SK-N-MC (cell line): ENCODE measurements at regions not wholly inside any gene's neighbourhood (a gene's known extent, or its start where the extent isn't known, plus 50 kb on each side); places are given as distances from the start of the nearest gene placed in this dataset.
"Not testable (repeated sequence)": the region's sequence is repeated elsewhere in the genome, so short reads cannot be mapped to it uniquely, and the experiment has no call there.

Experiments
- DNase-seq: peaks from one replicate; pipeline ENCODE4 v3.0.0-alpha.2; 2011; ENCODE audit warnings: low read depth, low spot score
- H3K27ac ChIP-seq: fragments of 200-600 bp; sonication (generic); 2 replicates; pipeline ENCODE4 v1.5.1; 2016; ENCODE audit warnings: mixed run types
- H3K36me3 ChIP-seq: fragments of 200-600 bp; sonication (generic); 2 replicates; pipeline ENCODE4 v1.6.1; 2017; ENCODE audit warnings: antibody characterized with exemption, low read length, mixed read lengths; ENCODE audit not compliant: insufficient read depth
- H3K4me3 ChIP-seq: fragments of 200-600 bp; sonication (generic); 2 replicates; pipeline ENCODE4 v1.5.1; 2016
- H3K9ac ChIP-seq: fragments of 200-600 bp; sonication (generic); 2 replicates; pipeline ENCODE4 v1.8.0; 2017; ENCODE audit warnings: mixed run types, mixed read lengths; ENCODE audit not compliant: insufficient read length
- H3K9me3 ChIP-seq: fragments of 200-600 bp; sonication (generic); 2 replicates; pipeline ENCODE4 v1.6.1; 2017; ENCODE audit warnings: low read depth, mild to moderate bottlenecking, antibody characterized with exemption, low read length, moderate library complexity, mixed read lengths
- EZH2 ChIP-seq: fragments of 200-600 bp; sonication (generic); IDR thresholded peaks from one replicate; pipeline ENCODE4 v1.6.1; 2017; ENCODE audit warnings: antibody characterized with exemption
- FOXP2 ChIP-seq: optimal IDR thresholded peaks from 2 replicates; pipeline ENCODE3; 2011; ENCODE audit warnings: mild to moderate bottlenecking, moderate library complexity; ENCODE audit not compliant: insufficient read depth; ENCODE audit errors: extremely low read length, control extremely low read depth
- POLR2AphosphoS5 ChIP-seq: IDR thresholded peaks from 2 replicates; pipeline ENCODE4 v1.6.1; 2012; ENCODE audit warnings: mild to moderate bottlenecking, low read depth, low read length, borderline replicate concordance

DNA sequence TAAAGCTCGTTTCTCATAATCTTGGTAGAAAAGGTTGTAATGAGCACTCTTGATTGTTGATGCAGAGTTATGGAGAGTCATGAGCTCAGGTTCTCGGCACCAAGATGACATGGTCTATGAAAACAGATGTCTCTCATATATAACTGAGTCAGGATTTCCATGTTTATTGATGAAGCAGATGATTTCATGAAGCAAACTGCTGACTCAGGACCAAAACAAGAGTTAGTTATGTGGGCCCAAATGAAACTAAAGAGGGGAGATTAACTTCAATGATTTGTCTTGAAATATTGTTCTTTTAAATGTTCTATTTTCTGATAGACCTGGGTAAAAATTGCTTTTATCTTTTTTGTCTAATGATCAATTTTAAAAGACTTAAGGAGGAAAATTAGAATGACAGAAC is 258.6 kb upstream of the CTNND2 start:
- Histone ChIP-seq H3K9me3 (no peaks in the 10 kb centered on the region), H3K27ac (no peak overlapping the region), H3K36me3 (no peaks in the 10 kb centered on the region), H3K9ac (no peak overlapping the region), H3K4me3 (no peak overlapping the region)
- TF ChIP-seq FOXP2 (no peak), EZH2 (no peak), POLR2AphosphoS5 (no peak)
- no peak for DNase-seq

DNA sequence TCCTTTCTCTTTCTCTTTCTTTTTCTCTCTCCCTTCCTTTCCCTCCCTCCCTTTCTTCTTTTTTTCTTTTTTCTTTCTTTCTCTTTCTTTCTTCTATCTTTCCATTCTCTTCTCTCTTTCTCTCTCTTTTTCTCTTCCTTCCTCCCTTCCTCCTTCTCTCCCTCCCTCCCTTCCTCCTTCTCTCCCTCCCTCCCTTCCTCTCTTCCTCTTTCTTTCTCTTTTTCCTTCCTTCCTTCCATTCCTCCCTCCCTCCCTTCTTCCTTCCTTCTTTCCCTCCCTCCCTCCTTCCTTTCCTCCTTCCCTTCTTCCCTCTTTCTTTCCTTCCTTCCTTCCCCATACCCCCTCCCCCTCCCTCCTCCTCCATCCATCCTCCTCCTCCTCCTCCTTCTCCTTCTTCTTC is 243.3 kb upstream of the CTNND2 start:
- Histone ChIP-seq H3K4me3 (no peak overlapping the region), H3K9ac (no peak overlapping the region), H3K36me3 (no peaks in the 10 kb centered on the region), H3K27ac (no peak overlapping the region), H3K9me3 (no peaks in the 10 kb centered on the region)
- TF ChIP-seq POLR2AphosphoS5 (no peak), FOXP2 (no peak), EZH2 (no peak)
- no peak for DNase-seq

DNA sequence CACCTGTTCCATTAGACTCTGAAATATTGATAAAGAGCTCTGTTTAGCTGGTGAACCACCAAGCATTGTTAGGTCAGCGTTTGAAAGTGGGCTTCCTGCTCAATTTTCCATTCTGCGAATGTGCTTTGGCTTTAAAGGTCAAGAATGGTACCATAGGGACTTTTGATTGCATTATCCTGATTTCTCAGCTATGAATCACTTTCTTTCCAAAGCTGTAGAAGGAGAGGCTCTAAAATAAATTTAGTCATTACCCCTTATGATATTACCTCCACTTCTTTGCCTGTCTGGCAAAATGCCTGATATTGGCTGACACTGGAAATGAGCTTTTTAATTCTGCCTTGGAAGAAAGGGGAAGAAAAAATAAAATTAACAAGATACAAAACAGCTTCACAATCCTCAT is 237.2 kb upstream of the CTNND2 start:
- Histone ChIP-seq H3K9ac (no peak overlapping the region), H3K27ac (no peak overlapping the region), H3K36me3 (no peaks in the 10 kb centered on the region), H3K4me3 (no peak overlapping the region), H3K9me3 (no peaks in the 10 kb centered on the region)
- no peak for DNase-seq
- TF ChIP-seq FOXP2 = no peak
- TF ChIP-seq EZH2 = no peak
- TF ChIP-seq POLR2AphosphoS5 = no peak

- H3K36me3 ChIP-seq = no peaks in the 10 kb centered on the region
- H3K27ac ChIP-seq = no peak overlapping the region
- no peaks in the 10 kb centered on the region for H3K9me3 ChIP-seq
- TF ChIP-seq POLR2AphosphoS5 = no peak
- no peak for TF ChIP-seq FOXP2
- no peak for TF ChIP-seq EZH2
- no peak for DNase-seq
- no peak overlapping the region for H3K9ac ChIP-seq
- H3K4me3 ChIP-seq = no peak overlapping the region
These were observed 229.3 kb upstream of the CTNND2 start for GRCh38 chr5:12133520-12133919.

DNA sequence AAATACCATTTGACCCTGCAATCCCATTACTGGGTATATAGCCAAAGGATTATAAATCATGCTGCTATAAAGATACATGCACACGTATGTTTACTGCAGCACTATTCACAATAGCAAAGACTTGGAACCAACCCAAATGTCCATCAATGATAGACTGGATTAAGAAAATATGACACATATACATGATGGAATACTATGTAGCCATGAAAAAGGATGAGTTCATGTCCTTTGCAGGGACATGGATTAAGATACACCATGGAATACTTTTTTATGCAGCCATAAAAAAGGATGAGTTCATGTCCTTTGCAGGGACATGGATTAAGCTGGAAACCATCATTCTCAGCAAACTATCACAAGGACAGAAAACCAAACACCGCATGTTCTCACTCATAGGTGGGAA is 226.8 kb upstream of the CTNND2 start:
- H3K27ac ChIP-seq, H3K9me3 ChIP-seq, H3K4me3 ChIP-seq, DNase-seq, H3K36me3 ChIP-seq, H3K9ac ChIP-seq: not testable (repeated sequence)

GRCh38 chr5:12125895-12126294 is 221.6 kb upstream of the CTNND2 start:
- Histone ChIP-seq H3K9ac (no peak overlapping the region), H3K9me3 (no peaks in the 10 kb centered on the region), H3K36me3 (no peaks in the 10 kb centered on the region), H3K27ac (no peak overlapping the region), H3K4me3 (no peak overlapping the region)
- no peak for DNase-seq
- TF ChIP-seq FOXP2 (no peak), EZH2 (no peak), POLR2AphosphoS5 (no peak)

DNA sequence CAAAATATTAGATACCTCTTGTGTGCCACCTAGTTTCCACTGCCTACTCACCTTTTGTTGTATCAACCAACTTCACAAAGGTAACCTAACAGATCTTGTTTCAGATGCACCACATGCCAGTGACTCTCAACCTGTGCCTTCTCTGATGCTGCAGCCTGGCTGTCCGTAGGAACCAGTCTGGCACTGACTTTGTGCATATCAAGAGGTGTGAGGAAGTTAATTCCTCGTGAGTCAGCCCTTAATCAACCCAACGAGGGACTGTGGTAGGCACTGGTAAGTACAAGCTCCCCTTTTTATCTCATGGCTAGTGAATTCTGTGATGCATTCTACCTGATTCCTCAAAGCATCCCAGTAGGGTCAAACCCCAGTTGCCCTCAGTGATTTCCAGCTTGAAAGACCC is 215.4 kb upstream of the CTNND2 start:
- DNase-seq = no peak
- Histone ChIP-seq H3K4me3 (no peak overlapping the region), H3K36me3 (no peaks in the 10 kb centered on the region), H3K27ac (no peak overlapping the region), H3K9ac (no peak overlapping the region), H3K9me3 (no peaks in the 10 kb centered on the region)
- TF ChIP-seq EZH2 (no peak), POLR2AphosphoS5 (no peak), FOXP2 (no peak)

GRCh38 chr5:12114075-12114474 is 209.8 kb upstream of the CTNND2 start:
- H3K4me3 ChIP-seq = no peak overlapping the region
- no peaks in the 10 kb centered on the region for H3K36me3 ChIP-seq
- no peaks in the 10 kb centered on the region for H3K9me3 ChIP-seq
- TF ChIP-seq EZH2 = no peak
- no peak for TF ChIP-seq FOXP2
- TF ChIP-seq POLR2AphosphoS5 = no peak
- no peak overlapping the region for H3K9ac ChIP-seq
- no peak overlapping the region for H3K27ac ChIP-seq
- no peak for DNase-seq

DNA sequence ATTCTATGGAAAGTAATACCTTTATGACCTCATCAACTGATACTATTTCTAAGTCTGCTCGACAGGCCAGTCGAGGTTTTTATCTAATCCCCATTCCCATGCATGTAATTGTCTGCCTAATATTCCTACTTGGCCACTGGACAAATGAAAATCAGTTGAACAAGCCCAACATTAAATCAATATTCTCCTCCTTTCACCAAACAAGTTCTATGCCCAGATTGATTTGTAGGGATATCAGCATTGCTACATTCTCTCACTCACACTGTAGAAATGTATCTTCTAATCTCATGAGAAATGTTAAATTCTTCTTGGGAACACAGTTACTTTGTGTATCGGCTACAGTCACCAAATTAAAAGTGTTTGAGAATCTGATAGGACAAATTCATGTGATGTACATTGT is 208.8 kb upstream of the CTNND2 start:
- Histone ChIP-seq H3K9me3 (no peaks in the 10 kb centered on the region), H3K9ac (no peak overlapping the region)
- TF ChIP-seq POLR2AphosphoS5 (no peak), FOXP2 (no peak), EZH2 (no peak)

More for the DNA sequence above, 208.8 kb upstream of the CTNND2 start:
- DNase-seq = no peak
- Histone ChIP-seq H3K27ac (no peak overlapping the region), H3K4me3 (no peak overlapping the region), H3K36me3 (no peaks in the 10 kb centered on the region)
